ENCODE measurements at regions not wholly inside any gene's neighbourhood (a gene's known extent, or its start where the extent isn't known, plus 50 kb on each side); places are given as distances from the start of the nearest gene placed in this dataset.

GRCh38 chr18:78457011-78457410 is 522.6 kb upstream of the SALL3 start:
- H3K79me2 ChIP-seq (ENCODE audit: control insufficient read depth, insufficient read depth, low read length, unreplicated experiment): no peaks in the 10 kb centered on the region
- no peaks in the 10 kb centered on the region for H3K27me3 ChIP-seq (ENCODE audit: insufficient read depth, low read length)
- no peak overlapping the region for H3K4me3 ChIP-seq (ENCODE audit: low read depth, low read length)
- H3K4me1 ChIP-seq (ENCODE audit: control insufficient read depth, insufficient read depth, low read length, unreplicated experiment): no peaks in the 10 kb centered on the region
- H2AFZ ChIP-seq (ENCODE audit: low read length, unreplicated experiment): no peak overlapping the region
- no peak overlapping the region for H3K27ac ChIP-seq (ENCODE audit: low read depth, low read length)
- H3K36me3 ChIP-seq (ENCODE audit: insufficient read depth, low read length): no peaks in the 10 kb centered on the region

- Histone ChIP-seq H3K27me3 (ENCODE audit: insufficient read depth, low read length) (no peaks in the 10 kb centered on the region), H3K27ac (ENCODE audit: low read depth, low read length) (no peak overlapping the region), H2AFZ (ENCODE audit: low read length, unreplicated experiment) (no peak overlapping the region), H3K36me3 (ENCODE audit: insufficient read depth, low read length) (no peaks in the 10 kb centered on the region), H3K79me2 (ENCODE audit: control insufficient read depth, insufficient read depth, low read length, unreplicated experiment) (no peaks in the 10 kb centered on the region), H3K4me3 (ENCODE audit: low read depth, low read length) (no peak overlapping the region), H3K4me1 (ENCODE audit: control insufficient read depth, insufficient read depth, low read length, unreplicated experiment) (no peaks in the 10 kb centered on the region)
These were observed 521.9 kb upstream of the SALL3 start for GRCh38 chr18:78457731-78458130.

GRCh38 chr18:78458356-78458755 is 521.3 kb upstream of the SALL3 start:
- no peak overlapping the region for H3K4me3 ChIP-seq (ENCODE audit: low read depth, low read length)
- no peaks in the 10 kb centered on the region for H3K36me3 ChIP-seq (ENCODE audit: insufficient read depth, low read length)
- no peaks in the 10 kb centered on the region for H3K4me1 ChIP-seq (ENCODE audit: control insufficient read depth, insufficient read depth, low read length, unreplicated experiment)
- H3K79me2 ChIP-seq (ENCODE audit: control insufficient read depth, insufficient read depth, low read length, unreplicated experiment): no peaks in the 10 kb centered on the region
- no peaks in the 10 kb centered on the region for H3K27me3 ChIP-seq (ENCODE audit: insufficient read depth, low read length)
- H2AFZ ChIP-seq (ENCODE audit: low read length, unreplicated experiment): no peak overlapping the region
- no peak overlapping the region for H3K27ac ChIP-seq (ENCODE audit: low read depth, low read length)

- Histone ChIP-seq H3K4me1 (ENCODE audit: control insufficient read depth, insufficient read depth, low read length, unreplicated experiment) (no peaks in the 10 kb centered on the region), H3K79me2 (ENCODE audit: control insufficient read depth, insufficient read depth, low read length, unreplicated experiment) (no peaks in the 10 kb centered on the region), H3K36me3 (ENCODE audit: insufficient read depth, low read length) (no peaks in the 10 kb centered on the region), H3K27me3 (ENCODE audit: insufficient read depth, low read length) (no peaks in the 10 kb centered on the region), H3K4me3 (ENCODE audit: low read depth, low read length) (no peak overlapping the region), H2AFZ (ENCODE audit: low read length, unreplicated experiment) (no peak overlapping the region), H3K27ac (ENCODE audit: low read depth, low read length) (no peak overlapping the region)
These were observed 520.0 kb upstream of the SALL3 start for GRCh38 chr18:78459668-78460067.

- Histone ChIP-seq H3K4me1 (ENCODE audit: control insufficient read depth, insufficient read depth, low read length, unreplicated experiment) (no peaks in the 10 kb centered on the region), H3K36me3 (ENCODE audit: insufficient read depth, low read length) (no peaks in the 10 kb centered on the region), H3K4me3 (ENCODE audit: low read depth, low read length) (no peak overlapping the region), H2AFZ (ENCODE audit: low read length, unreplicated experiment) (no peak overlapping the region), H3K79me2 (ENCODE audit: control insufficient read depth, insufficient read depth, low read length, unreplicated experiment) (no peaks in the 10 kb centered on the region), H3K27ac (ENCODE audit: low read depth, low read length) (no peak overlapping the region), H3K27me3 (ENCODE audit: insufficient read depth, low read length) (no peaks in the 10 kb centered on the region)
These were observed 519.1 kb upstream of the SALL3 start for GRCh38 chr18:78460558-78460957.

- Histone ChIP-seq H3K4me3 (ENCODE audit: low read depth, low read length) (no peak overlapping the region), H2AFZ (ENCODE audit: low read length, unreplicated experiment) (no peak overlapping the region), H3K27ac (ENCODE audit: low read depth, low read length) (no peak overlapping the region), H3K36me3 (ENCODE audit: insufficient read depth, low read length) (no peaks in the 10 kb centered on the region), H3K4me1 (ENCODE audit: control insufficient read depth, insufficient read depth, low read length, unreplicated experiment) (no peaks in the 10 kb centered on the region), H3K79me2 (ENCODE audit: control insufficient read depth, insufficient read depth, low read length, unreplicated experiment) (no peaks in the 10 kb centered on the region), H3K27me3 (ENCODE audit: insufficient read depth, low read length) (no peaks in the 10 kb centered on the region)
These were observed 506.1 kb upstream of the SALL3 start for GRCh38 chr18:78473563-78473962.

- H3K4me3 ChIP-seq (ENCODE audit: low read depth, low read length): no peak overlapping the region
- no peak overlapping the region for H2AFZ ChIP-seq (ENCODE audit: low read length, unreplicated experiment)
- no peaks in the 10 kb centered on the region for H3K27me3 ChIP-seq (ENCODE audit: insufficient read depth, low read length)
- H3K79me2 ChIP-seq (ENCODE audit: control insufficient read depth, insufficient read depth, low read length, unreplicated experiment): no peaks in the 10 kb centered on the region
- no peaks in the 10 kb centered on the region for H3K4me1 ChIP-seq (ENCODE audit: control insufficient read depth, insufficient read depth, low read length, unreplicated experiment)
- no peak overlapping the region for H3K27ac ChIP-seq (ENCODE audit: low read depth, low read length)
- no peaks in the 10 kb centered on the region for H3K36me3 ChIP-seq (ENCODE audit: insufficient read depth, low read length)
These were observed 501.8 kb upstream of the SALL3 start for GRCh38 chr18:78477840-78478239.

GRCh38 chr18:78479443-78479842 is 500.2 kb upstream of the SALL3 start:
- Histone ChIP-seq H3K36me3 (ENCODE audit: insufficient read depth, low read length) (no peaks in the 10 kb centered on the region), H3K27ac (ENCODE audit: low read depth, low read length) (no peak overlapping the region), H3K27me3 (ENCODE audit: insufficient read depth, low read length) (no peaks in the 10 kb centered on the region)

GRCh38 chr18:78480262-78481054 is 499.2 kb upstream of the SALL3 start:
- Histone ChIP-seq H3K36me3 (ENCODE audit: insufficient read depth, low read length) (no peaks in the 10 kb centered on the region), H3K27me3 (ENCODE audit: insufficient read depth, low read length) (no peaks in the 10 kb centered on the region), H3K79me2 (ENCODE audit: control insufficient read depth, insufficient read depth, low read length, unreplicated experiment) (no peaks in the 10 kb centered on the region), H3K27ac (ENCODE audit: low read depth, low read length) (no peak overlapping the region), H3K4me1 (ENCODE audit: control insufficient read depth, insufficient read depth, low read length, unreplicated experiment) (no peaks in the 10 kb centered on the region), H2AFZ (ENCODE audit: low read length, unreplicated experiment) (no peak overlapping the region), H3K4me3 (ENCODE audit: low read depth, low read length) (no peak overlapping the region)

More at GRCh38 chr18:78479443-78479842, 500.2 kb upstream of the SALL3 start:
- Histone ChIP-seq H3K4me1 (ENCODE audit: control insufficient read depth, insufficient read depth, low read length, unreplicated experiment) (no peaks in the 10 kb centered on the region), H2AFZ (ENCODE audit: low read length, unreplicated experiment) (no peak overlapping the region), H3K79me2 (ENCODE audit: control insufficient read depth, insufficient read depth, low read length, unreplicated experiment) (no peaks in the 10 kb centered on the region), H3K4me3 (ENCODE audit: low read depth, low read length) (no peak overlapping the region)

GRCh38 chr18:78482378-78482777 is 497.2 kb upstream of the SALL3 start:
- Histone ChIP-seq H3K36me3 (ENCODE audit: insufficient read depth, low read length) (no peaks in the 10 kb centered on the region), H3K4me3 (ENCODE audit: low read depth, low read length) (no peak overlapping the region), H3K27me3 (ENCODE audit: insufficient read depth, low read length) (no peaks in the 10 kb centered on the region), H3K27ac (ENCODE audit: low read depth, low read length) (no peak overlapping the region), H3K79me2 (ENCODE audit: control insufficient read depth, insufficient read depth, low read length, unreplicated experiment) (no peaks in the 10 kb centered on the region), H3K4me1 (ENCODE audit: control insufficient read depth, insufficient read depth, low read length, unreplicated experiment) (no peaks in the 10 kb centered on the region), H2AFZ (ENCODE audit: low read length, unreplicated experiment) (no peak overlapping the region)

GRCh38 chr18:78487649-78488048 is 492.0 kb upstream of the SALL3 start:
- Histone ChIP-seq H2AFZ (ENCODE audit: low read length, unreplicated experiment) (no peak overlapping the region), H3K27ac (ENCODE audit: low read depth, low read length) (no peak overlapping the region), H3K27me3 (ENCODE audit: insufficient read depth, low read length) (no peaks in the 10 kb centered on the region), H3K4me1 (ENCODE audit: control insufficient read depth, insufficient read depth, low read length, unreplicated experiment) (no peaks in the 10 kb centered on the region), H3K36me3 (ENCODE audit: insufficient read depth, low read length) (no peaks in the 10 kb centered on the region), H3K79me2 (ENCODE audit: control insufficient read depth, insufficient read depth, low read length, unreplicated experiment) (no peaks in the 10 kb centered on the region), H3K4me3 (ENCODE audit: low read depth, low read length) (no peak overlapping the region)
